Upper lobe of left lung (tissue), 4 donors: ENCODE measurements at regions not wholly inside any gene's neighbourhood (a gene's known extent, or its start where the extent isn't known, plus 50 kb on each side); places are given as distances from the start of the nearest gene placed in this dataset.
"Not testable (repeated sequence)": the region's sequence is repeated elsewhere in the genome, so short reads cannot be mapped to it uniquely, and the experiment has no call there.

Source experiments
- EP300 ChIP-seq, 4 donors: sonication (generic); formaldehyde crosslinking; IDR thresholded peaks; one replicate each; pipeline ENCODE4 v1.5.1; 2017; ENCODE audit warnings: antibody characterized with exemption in 4 of 4, control low read depth in 2 of 4
- POLR2A ChIP-seq, 4 donors: fragments of 450-650 bp; IDR thresholded peaks; one replicate each; pipeline ENCODE4 v1.5.1; 2016 to 2017; ENCODE audit warnings: antibody characterized with exemption in 4 of 4, mild to moderate bottlenecking in 2 of 4
- POLR2AphosphoS5 ChIP-seq, 2 donors: sonication (generic); formaldehyde crosslinking; IDR thresholded peaks; one replicate each; pipeline ENCODE4 v1.5.1; 2017; ENCODE audit warnings: antibody characterized with exemption in 2 of 2
- TF ChIP-seq, protein P1 (sequence below), 6 experiments: fragments of 450-650 bp in 4 of 6; fragments of 200-600 bp in 2 of 6; sonication (generic) in 2 of 6; IDR thresholded peaks; one replicate each; pipeline ENCODE4 v1.5.1; 2016 to 2019; ENCODE audit warnings: antibody characterized with exemption in 6 of 6

DNA sequence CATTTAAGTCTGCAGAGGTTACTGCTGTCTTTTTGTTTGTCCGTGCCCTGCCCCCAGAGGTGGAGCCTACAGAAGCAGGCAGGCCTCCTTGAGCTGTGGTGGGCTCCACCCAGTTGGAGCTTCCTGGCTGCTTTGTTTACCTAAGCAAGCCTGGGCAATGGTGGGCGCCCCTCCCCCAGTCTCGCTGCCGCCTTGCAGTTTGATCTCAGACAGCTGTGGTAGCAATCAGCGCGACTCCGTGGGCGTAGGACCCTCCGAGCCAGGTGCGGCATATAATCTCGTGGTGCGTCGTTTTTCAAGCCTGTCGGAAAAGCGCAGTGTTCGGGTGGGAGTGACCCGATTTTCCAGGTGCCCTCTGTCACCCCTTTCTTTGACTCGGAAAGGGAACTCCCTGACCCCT, 253.3 kb upstream of the PITX2 start:
- TF ChIP-seq, protein P1, sequence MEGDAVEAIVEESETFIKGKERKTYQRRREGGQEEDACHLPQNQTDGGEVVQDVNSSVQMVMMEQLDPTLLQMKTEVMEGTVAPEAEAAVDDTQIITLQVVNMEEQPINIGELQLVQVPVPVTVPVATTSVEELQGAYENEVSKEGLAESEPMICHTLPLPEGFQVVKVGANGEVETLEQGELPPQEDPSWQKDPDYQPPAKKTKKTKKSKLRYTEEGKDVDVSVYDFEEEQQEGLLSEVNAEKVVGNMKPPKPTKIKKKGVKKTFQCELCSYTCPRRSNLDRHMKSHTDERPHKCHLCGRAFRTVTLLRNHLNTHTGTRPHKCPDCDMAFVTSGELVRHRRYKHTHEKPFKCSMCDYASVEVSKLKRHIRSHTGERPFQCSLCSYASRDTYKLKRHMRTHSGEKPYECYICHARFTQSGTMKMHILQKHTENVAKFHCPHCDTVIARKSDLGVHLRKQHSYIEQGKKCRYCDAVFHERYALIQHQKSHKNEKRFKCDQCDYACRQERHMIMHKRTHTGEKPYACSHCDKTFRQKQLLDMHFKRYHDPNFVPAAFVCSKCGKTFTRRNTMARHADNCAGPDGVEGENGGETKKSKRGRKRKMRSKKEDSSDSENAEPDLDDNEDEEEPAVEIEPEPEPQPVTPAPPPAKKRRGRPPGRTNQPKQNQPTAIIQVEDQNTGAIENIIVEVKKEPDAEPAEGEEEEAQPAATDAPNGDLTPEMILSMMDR (IDR thresholded peaks at IDR 0.05) = not testable (repeated sequence)
- TF ChIP-seq POLR2A, POLR2AphosphoS5, EP300 (IDR thresholded peaks at IDR 0.05): not testable (repeated sequence)
